Activated T-helper 1 cell treated with anti-CD3 and anti-CD28 coated beads, Interleukin-12 subunit alpha, Interleukin-12 subunit beta, Interleukin-2, Interleukin-4 antibody, amounts not matched to agents 30 ng/mL and 10 ng/mL and 1 ng/mL, durations not matched to agents 14 hours and 24 hours and 36 hours (primary cell): ENCODE measurements at regions not wholly inside any gene's neighbourhood (a gene's known extent, or its start where the extent isn't known, plus 50 kb on each side); places are given as distances from the start of the nearest gene placed in this dataset.

Experiments
- DNase-seq: peaks from one replicate; pipeline ENCODE4 v3.0.0; 2021; ENCODE audit warnings: low spot score
- H3K27ac Mint-ChIP-seq: one replicate; pipeline ENCODE4 v1.8.0; 2021; ENCODE audit warnings: mild to moderate bottlenecking, mixed read lengths
- H3K27me3 Mint-ChIP-seq: one replicate; pipeline ENCODE4 v1.8.0; 2022; ENCODE audit warnings: mild to moderate bottlenecking, moderate library complexity, mixed read lengths; ENCODE audit not compliant: insufficient read depth
- H3K36me3 Mint-ChIP-seq: one replicate; pipeline ENCODE4 v1.8.0; 2021; ENCODE audit warnings: low read depth, mixed read lengths
- H3K4me1 Mint-ChIP-seq: one replicate; pipeline ENCODE4 v1.8.0; 2021; ENCODE audit warnings: low read depth, mixed read lengths
- H3K4me3 Mint-ChIP-seq: one replicate; pipeline ENCODE4 v1.8.0; 2021; ENCODE audit warnings: mild to moderate bottlenecking, moderate library complexity, mixed read lengths
- H3K9me3 Mint-ChIP-seq: one replicate; pipeline ENCODE4 v1.8.0; 2021; ENCODE audit warnings: mixed read lengths
- intact Hi-C: fragments of 100-400 bp; cut with micrococcal nuclease; formaldehyde crosslinking; loops from one replicate; pipeline ENCODE4 v1.15.1; 2024

GRCh38 chr10:4006858-4007257 lies 221.8 kb upstream of the KLF6 start:
- H3K4me3 Mint-ChIP-seq, result no peak overlapping the region
- peaks cover 11% of the 10 kb centered on the region for H3K4me1 Mint-ChIP-seq
- H3K36me3 Mint-ChIP-seq, result no peaks in the 10 kb centered on the region
- H3K27ac Mint-ChIP-seq, result no peak overlapping the region
- intact Hi-C loops, result no loop called here
- H3K27me3 Mint-ChIP-seq, result peaks cover 7% of the 10 kb centered on the region
- no peaks in the 10 kb centered on the region for H3K9me3 Mint-ChIP-seq
- no peak for DNase-seq

DNA sequence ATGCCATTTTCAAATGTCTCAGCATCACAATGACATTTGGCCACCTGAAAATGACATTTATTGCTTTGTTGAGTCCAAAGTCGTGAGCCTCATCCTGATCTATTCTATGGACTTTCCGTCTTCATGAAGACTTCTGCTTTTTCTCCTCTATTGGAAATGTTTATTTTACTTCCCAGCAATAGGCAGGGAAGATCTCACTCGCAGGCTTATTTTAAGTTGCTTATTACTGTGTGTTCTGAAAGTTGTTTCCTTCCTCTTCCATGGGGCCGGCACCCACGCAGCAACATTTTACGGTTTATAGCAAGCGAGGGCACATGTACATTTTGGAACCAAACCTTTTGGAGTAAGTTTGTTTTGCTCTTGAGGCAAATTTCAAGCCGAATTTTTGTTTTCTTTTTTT lies 221.0 kb upstream of the KLF6 start:
- intact Hi-C loops, result no loop called here
- Mint-ChIP-seq H3K27me3 (peaks cover 8% of the 10 kb centered on the region), H3K9me3 (peaks cover 4% of the 10 kb centered on the region), H3K27ac (no peak overlapping the region), H3K36me3 (no peaks in the 10 kb centered on the region), H3K4me1 (peaks cover 11% of the 10 kb centered on the region), H3K4me3 (no peak overlapping the region)
- no peak for DNase-seq

GRCh38 chr10:4004990-4005389 lies 220.0 kb upstream of the KLF6 start:
- Mint-ChIP-seq H3K4me3 (no peak overlapping the region), H3K36me3 (no peaks in the 10 kb centered on the region), H3K9me3 (peaks cover 13% of the 10 kb centered on the region), H3K4me1 (peaks cover 11% of the 10 kb centered on the region), H3K27me3 (peaks cover 14% of the 10 kb centered on the region), H3K27ac (no peak overlapping the region)
- DNase-seq, result no peak
- intact Hi-C loops, result no loop called here

GRCh38 chr10:4004144-4004543 lies 219.1 kb upstream of the KLF6 start:
- H3K36me3 Mint-ChIP-seq, result no peaks in the 10 kb centered on the region
- peaks cover 11% of the 10 kb centered on the region for H3K4me1 Mint-ChIP-seq
- no peak for DNase-seq
- peaks cover 15% of the 10 kb centered on the region for H3K9me3 Mint-ChIP-seq
- H3K4me3 Mint-ChIP-seq, result no peak overlapping the region
- H3K27ac Mint-ChIP-seq, result no peak overlapping the region
- intact Hi-C loops, result no loop called here
- peaks cover 15% of the 10 kb centered on the region for H3K27me3 Mint-ChIP-seq

- intact Hi-C loops, result no loop called here
- Mint-ChIP-seq H3K4me1 (peaks cover 11% of the 10 kb centered on the region), H3K27ac (no peak overlapping the region), H3K9me3 (peaks cover 17% of the 10 kb centered on the region), H3K36me3 (peaks cover 3% of the 10 kb centered on the region), H3K4me3 (no peak overlapping the region), H3K27me3 (peaks cover 15% of the 10 kb centered on the region)
- no peak for DNase-seq
Observed at GRCh38 chr10:4003348-4003973, 218.5 kb upstream of the KLF6 start.

GRCh38 chr10:4001811-4002210 lies 216.8 kb upstream of the KLF6 start:
- intact Hi-C loops, result no loop called here
- Mint-ChIP-seq H3K36me3 (peaks cover 3% of the 10 kb centered on the region), H3K9me3 (peaks cover 17% of the 10 kb centered on the region), H3K27ac (no peak overlapping the region), H3K4me1 (peaks cover 10% of the 10 kb centered on the region), H3K27me3 (peaks cover 18% of the 10 kb centered on the region), H3K4me3 (no peak overlapping the region)
- no peak for DNase-seq

DNA sequence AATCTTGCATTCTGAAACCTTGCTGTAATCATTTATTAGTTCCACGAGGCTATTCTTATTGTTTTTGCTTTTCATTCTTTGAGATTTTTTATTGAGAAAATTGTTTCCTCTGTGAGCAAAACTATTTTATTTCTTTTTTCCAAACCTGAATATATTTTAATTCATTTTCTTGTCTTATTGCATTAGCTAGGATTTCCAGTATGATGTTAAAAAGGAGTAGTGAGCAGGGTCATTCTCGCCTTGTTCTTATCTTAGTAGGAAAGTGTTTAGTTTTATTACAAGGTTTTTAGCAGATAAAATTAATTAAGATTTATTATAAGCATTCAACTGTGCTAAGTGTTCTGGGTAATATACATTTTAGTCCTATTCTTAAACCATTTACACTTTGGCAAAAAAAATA lies 214.6 kb upstream of the KLF6 start:
- Mint-ChIP-seq H3K9me3 (peaks cover 17% of the 10 kb centered on the region), H3K4me3 (no peak overlapping the region), H3K4me1 (peaks cover 5% of the 10 kb centered on the region), H3K27me3 (peaks cover 12% of the 10 kb centered on the region), H3K36me3 (peaks cover 3% of the 10 kb centered on the region), H3K27ac (no peak overlapping the region)
- no peak for DNase-seq
- intact Hi-C loops, result no loop called here

DNA sequence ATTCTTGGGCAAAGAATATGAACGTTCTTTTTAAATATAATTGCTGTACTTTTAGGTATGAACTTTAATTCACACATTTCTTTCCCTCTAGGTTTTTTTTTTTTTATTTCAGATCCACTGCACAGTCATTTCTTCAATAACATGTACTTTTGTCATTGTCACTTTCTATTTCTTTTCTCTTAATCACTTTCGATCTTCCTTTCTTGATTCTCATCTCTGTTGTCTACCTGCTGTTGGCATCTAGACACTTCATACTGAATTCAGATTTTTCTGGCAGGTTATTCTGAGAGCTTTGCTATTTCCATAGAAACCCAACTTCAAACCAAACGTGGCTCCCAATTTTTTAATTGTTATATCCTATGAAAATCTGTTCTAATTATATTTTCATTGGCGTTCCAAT lies 211.7 kb upstream of the KLF6 start:
- H3K36me3 Mint-ChIP-seq, result peaks cover 3% of the 10 kb centered on the region
- H3K4me1 Mint-ChIP-seq, result peaks cover 5% of the 10 kb centered on the region
- intact Hi-C loops, result no loop called here
- H3K27me3 Mint-ChIP-seq, result peaks cover 10% of the 10 kb centered on the region
- H3K4me3 Mint-ChIP-seq, result no peak overlapping the region
- no peak overlapping the region for H3K27ac Mint-ChIP-seq
- H3K9me3 Mint-ChIP-seq, result peaks cover 17% of the 10 kb centered on the region
- DNase-seq, result no peak

DNA sequence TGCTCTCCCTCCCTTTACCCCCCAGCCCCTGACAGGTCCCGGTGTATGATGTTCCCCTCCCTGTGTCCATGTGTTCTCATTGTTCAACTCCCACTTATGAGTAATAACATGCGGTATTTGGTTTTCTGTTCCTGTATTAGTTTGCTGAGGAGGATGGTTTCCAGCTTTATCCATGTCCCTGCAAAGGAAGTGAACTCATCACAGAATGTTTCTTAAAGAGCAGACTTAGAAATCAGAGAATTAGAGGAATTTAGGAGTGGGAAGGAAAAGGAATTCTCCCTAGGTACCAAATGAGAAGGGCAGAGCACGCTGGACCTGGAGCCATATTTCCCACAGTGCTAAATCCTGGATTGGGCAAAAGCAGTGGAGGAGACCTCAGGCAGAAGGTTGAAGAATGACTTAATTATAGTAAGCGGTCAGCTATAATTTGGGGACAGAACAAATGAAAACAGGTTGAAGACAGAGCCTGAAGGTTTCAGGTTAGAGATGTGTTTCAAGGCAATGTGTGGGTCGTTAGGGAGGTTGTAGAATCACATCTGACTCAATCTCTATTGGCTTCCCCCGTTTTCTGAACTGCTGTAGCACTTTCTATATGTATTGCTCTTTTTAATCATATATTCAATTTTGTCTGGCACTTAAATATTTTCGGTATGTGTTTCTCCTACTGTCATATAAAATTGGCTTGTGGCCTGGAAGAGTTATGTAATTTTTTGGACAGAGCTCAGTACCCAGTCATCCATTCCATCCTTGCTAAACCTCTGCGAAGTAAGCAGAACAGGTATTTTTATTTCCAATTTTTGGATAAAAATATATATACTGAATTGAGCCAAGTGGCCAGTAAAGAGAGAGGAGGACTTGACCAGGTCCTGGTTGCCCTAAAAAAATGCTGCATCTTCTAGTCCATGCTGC lies 210.5 kb upstream of the KLF6 start:
- H3K27ac Mint-ChIP-seq, result no peak overlapping the region
- DNase-seq, result no peak
- intact Hi-C loops, result no loop called here
- peaks cover 10% of the 10 kb centered on the region for H3K9me3 Mint-ChIP-seq
- no peak overlapping the region for H3K4me3 Mint-ChIP-seq
- peaks cover 5% of the 10 kb centered on the region for H3K4me1 Mint-ChIP-seq
- H3K27me3 Mint-ChIP-seq, result peaks cover 11% of the 10 kb centered on the region
- H3K36me3 Mint-ChIP-seq, result peaks cover 3% of the 10 kb centered on the region

DNA sequence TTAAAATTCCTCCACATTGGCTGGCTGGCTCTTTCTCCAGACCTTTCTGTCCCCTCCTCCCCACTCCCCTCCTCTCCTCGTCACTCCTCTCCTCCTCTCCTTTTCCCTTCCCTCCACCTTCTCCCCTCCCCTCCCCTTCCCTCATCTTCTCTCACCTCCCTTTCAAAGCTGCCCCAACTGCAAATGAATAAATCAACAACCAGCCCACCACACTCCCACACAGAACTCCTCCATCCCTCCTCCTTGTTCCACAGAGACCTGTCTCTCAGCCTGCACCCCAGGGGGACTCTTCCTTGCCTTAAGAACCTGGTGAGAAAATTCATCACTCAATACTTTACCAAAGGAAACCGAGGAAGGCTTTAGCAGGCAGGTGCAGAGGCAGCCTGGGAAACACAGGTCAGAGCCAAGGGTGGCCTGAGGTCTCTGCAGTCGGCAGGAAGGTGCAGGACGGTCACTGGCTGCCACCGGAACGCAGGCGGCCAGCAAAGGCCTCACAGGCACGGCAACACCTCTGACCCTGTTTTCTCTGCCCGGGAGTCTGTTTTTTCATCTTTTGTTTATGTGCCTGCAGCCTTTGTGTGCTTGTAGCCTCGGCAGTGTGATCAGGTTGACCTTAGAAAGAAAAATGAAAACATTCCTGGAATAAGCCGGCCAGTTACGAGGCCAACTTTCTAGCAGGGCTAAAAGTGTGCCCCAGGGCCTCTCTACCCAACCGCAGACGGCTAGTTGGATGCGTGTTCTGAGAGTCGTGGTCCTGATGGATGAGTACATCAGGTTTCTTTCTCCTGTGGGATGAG lies 207.6 kb upstream of the KLF6 start:
- intact Hi-C loops, result no loop called here
- Mint-ChIP-seq H3K4me3 (no peak overlapping the region), H3K9me3 (no peaks in the 10 kb centered on the region), H3K36me3 (no peaks in the 10 kb centered on the region), H3K4me1 (peaks cover 12% of the 10 kb centered on the region), H3K27ac (no peak overlapping the region), H3K27me3 (peaks cover 3% of the 10 kb centered on the region)
- no peak for DNase-seq

DNA sequence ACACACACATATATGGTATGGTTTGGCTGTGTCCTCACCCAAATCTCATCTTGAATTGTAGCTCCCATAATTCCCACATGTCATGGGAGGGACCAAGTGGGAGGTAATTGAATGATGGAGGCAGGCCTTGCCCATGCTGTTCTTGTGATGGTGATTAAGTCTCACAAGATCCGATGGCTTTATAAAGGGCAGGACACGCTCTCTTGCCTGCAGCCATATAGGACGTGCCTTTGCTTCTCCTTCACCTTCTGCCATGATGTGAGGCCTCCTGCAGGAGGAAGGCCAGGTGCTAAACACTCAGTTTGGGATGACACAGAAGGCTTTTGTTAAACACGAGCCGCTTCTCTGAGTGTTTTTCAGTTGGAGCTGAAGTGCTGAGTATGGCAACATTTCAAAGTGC lies 205.3 kb upstream of the KLF6 start:
- H3K27me3 Mint-ChIP-seq, result peaks cover 2% of the 10 kb centered on the region
- intact Hi-C loops, result no loop called here
- no peak overlapping the region for H3K27ac Mint-ChIP-seq
- H3K4me3 Mint-ChIP-seq, result no peak overlapping the region
- no peak for DNase-seq
- H3K36me3 Mint-ChIP-seq, result no peaks in the 10 kb centered on the region
- peaks cover 7% of the 10 kb centered on the region for H3K4me1 Mint-ChIP-seq
- no peaks in the 10 kb centered on the region for H3K9me3 Mint-ChIP-seq

DNA sequence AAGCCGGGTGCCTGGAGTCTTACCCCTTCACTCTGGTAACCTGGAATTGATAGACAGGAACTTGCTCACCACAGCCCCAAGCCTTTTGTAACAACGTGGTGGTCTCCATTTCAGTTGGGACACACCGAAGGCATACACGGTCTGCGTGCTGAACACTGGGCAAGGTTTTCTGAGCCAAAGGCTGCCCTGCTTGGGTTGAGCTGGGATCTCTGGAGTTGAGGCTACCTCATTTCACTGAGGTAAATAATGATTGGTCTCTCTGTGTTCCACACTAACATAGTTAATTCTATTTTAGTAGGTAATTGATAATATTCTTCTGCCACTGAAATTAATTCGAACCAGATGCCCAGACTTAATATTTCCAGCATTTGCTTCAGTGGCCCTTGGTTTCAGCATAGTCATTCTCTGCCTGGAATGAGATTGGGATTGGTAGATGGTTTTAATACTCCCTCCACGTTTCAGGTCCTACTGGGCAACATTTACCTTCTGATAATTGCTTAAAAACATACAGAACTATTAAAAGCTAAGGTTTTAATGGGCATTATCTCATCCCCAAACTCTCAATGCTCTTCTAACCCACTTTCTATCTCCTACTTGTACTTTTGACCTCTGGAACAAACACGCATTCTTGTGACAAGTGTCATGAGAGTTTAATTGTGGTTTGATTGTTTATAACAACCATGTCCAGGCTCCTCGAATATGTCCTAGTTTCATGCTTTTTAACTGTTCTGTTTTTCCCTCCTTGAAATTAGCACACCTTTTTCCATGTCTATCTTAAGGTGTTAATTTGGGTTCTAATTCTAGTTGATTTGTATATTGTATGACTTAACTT lies 202.3 kb upstream of the KLF6 start:
- no peak overlapping the region for H3K27ac Mint-ChIP-seq
- no peak for DNase-seq
- intact Hi-C loops, result no loop called here
- H3K36me3 Mint-ChIP-seq, result peaks cover 7% of the 10 kb centered on the region
- H3K9me3 Mint-ChIP-seq, result peaks cover 14% of the 10 kb centered on the region
- no peak overlapping the region for H3K4me3 Mint-ChIP-seq
- H3K4me1 Mint-ChIP-seq, result peaks cover 17% of the 10 kb centered on the region
- peaks cover 2% of the 10 kb centered on the region for H3K27me3 Mint-ChIP-seq
